Subcutaneous abdominal adipose tissue (tissue), 5 donors: ENCODE measurements at regions not wholly inside any gene's neighbourhood (a gene's known extent, or its start where the extent isn't known, plus 50 kb on each side); places are given as distances from the start of the nearest gene placed in this dataset.

Source experiments
- H3K27ac ChIP-seq: one replicate; pipeline ENCODE4 v1.7.0; 2013; ENCODE audit warnings: low read depth, mild to moderate bottlenecking, inconsistent platforms, low read length, moderate library complexity
- H3K27me3 ChIP-seq, 5 donors: one replicate each; pipeline ENCODE4 v1.7.0; 2013; ENCODE audit warnings: low read length in 5 of 5, inconsistent platforms in 1 of 5; ENCODE audit not compliant: control insufficient read depth in 5 of 5, insufficient read depth in 4 of 5
- H3K36me3 ChIP-seq, 5 donors: one replicate each; pipeline ENCODE4 v1.7.0; 2013; ENCODE audit warnings: low read length in 5 of 5; ENCODE audit not compliant: control insufficient read depth in 5 of 5, insufficient read depth in 5 of 5
- H3K4me1 ChIP-seq, 5 donors: one replicate each; pipeline ENCODE4 v1.7.0; 2013; ENCODE audit warnings: low read length in 5 of 5, mild to moderate bottlenecking in 3 of 5, moderate library complexity in 1 of 5; ENCODE audit not compliant: control insufficient read depth in 5 of 5, insufficient read depth in 5 of 5
- H3K4me3 ChIP-seq, 5 donors: one replicate each; pipeline ENCODE4 v1.7.0; 2013; ENCODE audit warnings: low read length in 5 of 5, low read depth in 1 of 5
- H3K9ac ChIP-seq, 5 donors: one replicate each; pipeline ENCODE4 v1.7.0; 2013; ENCODE audit warnings: low read length in 5 of 5, mild to moderate bottlenecking in 4 of 5, moderate library complexity in 3 of 5
- H3K9me3 ChIP-seq, 5 donors: one replicate each; pipeline ENCODE4 v1.7.0; 2013; ENCODE audit warnings: low read length in 5 of 5; ENCODE audit not compliant: control insufficient read depth in 5 of 5
- donor health status: healthy.
- donor health status: healthy.
- donor health status: healthy.
- donor health status: healthy.
- donor health status: healthy.

- Histone ChIP-seq H3K4me3 (no peak overlapping the region), H3K27me3 (no peaks in the 10 kb centered on the region), H3K9me3 (no peaks in the 10 kb centered on the region), H3K4me1 (no peaks in the 10 kb centered on the region), H3K9ac (no peak overlapping the region), H3K27ac (no peak overlapping the region), H3K36me3 (no peaks in the 10 kb centered on the region)
Measured at GRCh38 chr4:63922146-63922545, 487.1 kb downstream of the TECRL start.

- H3K9ac ChIP-seq = no peak overlapping the region
- no peaks in the 10 kb centered on the region for H3K27me3 ChIP-seq
- H3K27ac ChIP-seq = no peak overlapping the region
- no peaks in the 10 kb centered on the region for H3K36me3 ChIP-seq
- no peaks in the 10 kb centered on the region for H3K4me1 ChIP-seq
- H3K4me3 ChIP-seq = no peak overlapping the region
- H3K9me3 ChIP-seq = no peaks in the 10 kb centered on the region
Measured at GRCh38 chr4:63921561-63921960, 487.7 kb downstream of the TECRL start.

DNA sequence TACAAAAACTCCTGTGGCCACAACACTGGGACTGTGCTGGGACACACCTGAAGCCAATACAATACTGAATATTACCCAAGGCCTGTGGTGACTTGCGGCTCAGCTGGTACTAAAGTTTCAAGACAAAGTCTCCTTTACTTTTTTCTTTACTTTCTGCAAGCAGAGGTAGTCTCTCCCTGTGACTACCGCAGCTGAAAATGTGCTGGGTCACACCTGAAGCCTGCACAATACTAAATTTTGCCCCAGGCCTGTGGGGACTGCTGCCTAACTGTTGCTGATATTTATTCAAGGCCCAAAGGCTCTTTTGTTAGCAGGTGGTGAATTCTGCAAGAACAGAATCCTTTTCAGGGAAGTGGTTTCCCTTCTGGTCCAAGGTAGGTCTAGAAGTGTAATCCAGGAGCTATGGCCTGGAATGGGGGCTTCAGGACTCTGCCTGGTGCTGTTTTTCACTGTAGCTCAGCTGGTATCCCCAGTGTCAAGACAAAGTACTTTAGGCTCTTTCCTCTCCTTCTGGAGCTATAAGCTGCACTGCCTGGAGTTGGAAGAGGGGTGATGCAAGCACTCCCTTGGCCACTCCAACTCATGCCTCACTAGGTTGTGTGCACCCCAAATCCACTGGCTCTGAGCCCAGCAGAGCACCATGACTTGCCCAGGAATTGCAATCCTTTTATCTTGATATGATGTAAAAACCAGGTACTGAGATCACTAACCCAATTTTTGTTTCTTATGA lies 489.4 kb downstream of the TECRL start:
- Histone ChIP-seq H3K9ac (no peak overlapping the region), H3K27ac (no peak overlapping the region), H3K9me3 (no peaks in the 10 kb centered on the region), H3K4me3 (no peak overlapping the region), H3K36me3 (no peaks in the 10 kb centered on the region), H3K27me3 (no peaks in the 10 kb centered on the region), H3K4me1 (no peaks in the 10 kb centered on the region)

DNA sequence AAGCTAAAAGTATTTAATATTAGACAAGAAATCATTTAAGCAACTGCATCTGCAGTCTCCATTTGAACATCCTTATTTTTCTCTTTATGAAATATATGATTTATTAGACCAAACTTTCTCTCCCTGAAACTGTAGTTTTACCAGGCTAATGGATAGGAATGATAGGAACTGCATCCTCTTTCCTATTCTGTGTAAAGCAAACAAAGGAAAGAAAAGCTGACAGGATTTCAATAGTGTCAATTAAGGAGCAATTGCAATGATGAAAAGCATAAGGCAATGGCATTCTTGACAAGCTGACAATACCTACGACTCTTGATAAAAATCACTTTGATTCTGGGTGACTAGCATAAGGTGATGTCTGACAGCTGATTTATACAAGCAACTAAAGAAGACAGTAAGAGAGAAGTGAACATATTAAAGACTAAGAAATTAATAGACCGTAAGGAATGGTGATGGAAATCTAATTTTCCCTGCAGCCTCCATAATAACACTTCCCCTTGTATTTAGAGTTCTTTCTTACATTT lies 502.5 kb downstream of the TECRL start:
- Histone ChIP-seq H3K9me3 (no peaks in the 10 kb centered on the region), H3K4me1 (no peaks in the 10 kb centered on the region), H3K27ac (no peak overlapping the region), H3K4me3 (no peak overlapping the region), H3K9ac (no peak overlapping the region), H3K36me3 (no peaks in the 10 kb centered on the region), H3K27me3 (no peaks in the 10 kb centered on the region)

GRCh38 chr4:63904201-63904600 lies 505.0 kb downstream of the TECRL start:
- Histone ChIP-seq H3K27me3 (no peaks in the 10 kb centered on the region), H3K4me3 (no peak overlapping the region), H3K4me1 (no peaks in the 10 kb centered on the region), H3K9me3 (no peaks in the 10 kb centered on the region), H3K27ac (no peak overlapping the region), H3K36me3 (no peaks in the 10 kb centered on the region), H3K9ac (no peak overlapping the region)

GRCh38 chr4:63901304-63901703 lies 507.9 kb downstream of the TECRL start:
- no peaks in the 10 kb centered on the region for H3K36me3 ChIP-seq
- no peak overlapping the region for H3K4me3 ChIP-seq
- no peak overlapping the region for H3K9ac ChIP-seq
- no peaks in the 10 kb centered on the region for H3K27me3 ChIP-seq
- no peak overlapping the region for H3K27ac ChIP-seq
- H3K9me3 ChIP-seq = no peaks in the 10 kb centered on the region
- H3K4me1 ChIP-seq = no peaks in the 10 kb centered on the region

- Histone ChIP-seq H3K9me3 (peaks cover 0 to 3% (median 0%) of the 10 kb centered on the region in 5 donors), H3K9ac (no peak overlapping the region), H3K27ac (no peak overlapping the region), H3K4me1 (no peaks in the 10 kb centered on the region), H3K4me3 (no peak overlapping the region), H3K27me3 (no peaks in the 10 kb centered on the region), H3K36me3 (no peaks in the 10 kb centered on the region)
Measured at GRCh38 chr4:63898961-63899360, 510.3 kb downstream of the TECRL start.

GRCh38 chr4:63894161-63894560 lies 515.1 kb downstream of the TECRL start:
- H3K36me3 ChIP-seq = no peaks in the 10 kb centered on the region
- H3K27ac ChIP-seq = no peak overlapping the region
- H3K9me3 ChIP-seq = peaks cover 0 to 3% (median 0%) of the 10 kb centered on the region in 5 donors
- H3K9ac ChIP-seq = no peak overlapping the region
- H3K27me3 ChIP-seq = no peaks in the 10 kb centered on the region
- H3K4me3 ChIP-seq = no peak overlapping the region
- no peaks in the 10 kb centered on the region for H3K4me1 ChIP-seq

DNA sequence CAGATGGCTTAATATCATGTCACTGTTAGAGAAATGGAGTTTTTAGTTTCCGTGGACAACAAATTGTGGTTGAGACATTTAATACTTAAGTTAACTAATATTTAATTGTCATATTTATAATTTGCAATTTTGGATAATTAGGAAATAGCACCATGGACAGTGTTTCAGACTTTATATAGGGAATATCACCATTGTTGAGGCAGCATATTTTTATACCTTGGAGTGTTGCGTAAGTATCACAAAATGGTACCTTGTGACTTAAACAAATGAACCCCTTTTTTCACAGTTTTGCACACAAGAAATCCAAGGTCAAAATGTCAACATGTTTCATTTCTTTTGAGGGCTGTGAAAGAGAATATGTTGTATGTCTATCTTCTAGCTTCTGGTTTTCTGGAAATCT lies 539.9 kb downstream of the TECRL start:
- H3K27me3 ChIP-seq = no peaks in the 10 kb centered on the region
- no peaks in the 10 kb centered on the region for H3K36me3 ChIP-seq
- no peaks in the 10 kb centered on the region for H3K4me1 ChIP-seq
- H3K9me3 ChIP-seq = no peaks in the 10 kb centered on the region
- H3K9ac ChIP-seq = no peak overlapping the region
- H3K4me3 ChIP-seq = no peak overlapping the region
- no peak overlapping the region for H3K27ac ChIP-seq

- Histone ChIP-seq H3K4me3 (no peak overlapping the region), H3K9ac (no peak overlapping the region), H3K36me3 (no peaks in the 10 kb centered on the region), H3K9me3 (no peaks in the 10 kb centered on the region), H3K27ac (no peak overlapping the region), H3K27me3 (no peaks in the 10 kb centered on the region), H3K4me1 (no peaks in the 10 kb centered on the region)
Measured at GRCh38 chr4:63851496-63851895, 557.8 kb downstream of the TECRL start.
